CD14-positive monocyte (primary cell): ENCODE measurements at regions not wholly inside any gene's neighbourhood (a gene's known extent, or its start where the extent isn't known, plus 50 kb on each side); places are given as distances from the start of the nearest gene placed in this dataset.

Experiments
- DNase-seq, 3 donors: peaks; one replicate each; pipeline ENCODE4 v3.0.0-alpha.2; 2011 to 2022
- H2AFZ ChIP-seq: 2 replicates; pipeline ENCODE4 v1.6.0; 2012; ENCODE audit warnings: mild to moderate bottlenecking, low read depth, low read length, inconsistent platforms; ENCODE audit not compliant: insufficient read depth, poor library complexity, severe bottlenecking
- H3K27ac ChIP-seq, 2 donors: 1 replicate in 1 of 2; 2 replicates in 1 of 2; pipeline ENCODE4 v1.5.1; 2012 to 2013; ENCODE audit warnings: low read length in 2 of 2, control low read depth in 1 of 2, inconsistent platforms in 1 of 2, low read depth in 1 of 2, mild to moderate bottlenecking in 1 of 2
- H3K27me3 ChIP-seq, 2 donors: one replicate each; pipeline versions ENCODE4 v1.6.0 to v1.6.1; 2011 to 2013; ENCODE audit warnings: low read length in 2 of 2; ENCODE audit not compliant: control insufficient read depth in 2 of 2, insufficient read depth in 2 of 2
- H3K36me3 ChIP-seq, 2 donors: replicated peaks in 1 of 2; 1 replicate in 1 of 2; 2 replicates in 1 of 2; pipeline versions ENCODE4 v1.5.1 to v1.6.1; 2012 to 2013; ENCODE audit warnings: low read length in 2 of 2, control low read depth in 1 of 2, inconsistent platforms in 1 of 2, mild to moderate bottlenecking in 1 of 2; ENCODE audit not compliant: insufficient read depth in 2 of 2, control insufficient read depth in 1 of 2
- H3K4me1 ChIP-seq, 2 donors: 1 replicate in 1 of 2; 2 replicates in 1 of 2; pipeline versions ENCODE4 v1.5.1 to v1.6.1; 2012 to 2013; ENCODE audit warnings: low read length in 2 of 2, control low read depth in 1 of 2, inconsistent platforms in 1 of 2, mild to moderate bottlenecking in 1 of 2, moderate library complexity in 1 of 2; ENCODE audit not compliant: insufficient read depth in 2 of 2, control insufficient read depth in 1 of 2
- H3K4me2 ChIP-seq: replicated peaks from 2 replicates; pipeline ENCODE3; 2012; ENCODE audit warnings: low read length, moderate library complexity, mild to moderate bottlenecking; ENCODE audit not compliant: poor library complexity, severe bottlenecking; ENCODE audit errors: extremely low read depth
- H3K4me3 ChIP-seq, 3 experiments: fragments of 200-600 bp in 1 of 3; sonication (generic) in 1 of 3; replicated peaks in 1 of 3; 1 replicate in 2 of 3; 2 replicates in 1 of 3; pipeline ENCODE4 v1.5.1; 2011 to 2013; ENCODE audit warnings: low read length in 3 of 3, mild to moderate bottlenecking in 3 of 3, control low read depth in 2 of 3, low read depth in 2 of 3, inconsistent platforms in 1 of 3, moderate library complexity in 1 of 3
- H3K79me2 ChIP-seq: 2 replicates; pipeline ENCODE4 v1.6.0; 2012; ENCODE audit warnings: mild to moderate bottlenecking, control low read depth, inconsistent platforms, low read length, moderate library complexity; ENCODE audit not compliant: insufficient read depth
- H3K9ac ChIP-seq: 2 replicates; pipeline ENCODE4 v1.6.0; 2017; ENCODE audit warnings: low read length, mild to moderate bottlenecking; ENCODE audit not compliant: insufficient read depth, poor library complexity, severe bottlenecking
- H3K9me3 ChIP-seq, 2 donors: replicated peaks in 1 of 2; 1 replicate in 1 of 2; 2 replicates in 1 of 2; pipeline versions ENCODE4 v1.5.1 to v1.6.1; 2012 to 2013; ENCODE audit warnings: low read length in 2 of 2, control low read depth in 1 of 2; ENCODE audit not compliant: control insufficient read depth in 1 of 2, insufficient read depth in 1 of 2
- H4K20me1 ChIP-seq: 2 replicates; pipeline ENCODE4 v1.6.0; 2012; ENCODE audit warnings: mild to moderate bottlenecking, low read length, control low read depth, moderate library complexity; ENCODE audit not compliant: insufficient read depth
- H3K27ac Mint-ChIP-seq, 7 donors: one replicate each; pipeline ENCODE4 v1.8.0; 2020; ENCODE audit warnings: mild to moderate bottlenecking in 7 of 7, mixed read lengths in 7 of 7, moderate library complexity in 6 of 7, inconsistent platforms in 2 of 7
- H3K27me3 Mint-ChIP-seq, 3 donors: one replicate each; pipeline ENCODE4 v1.8.0; 2021 to 2022; ENCODE audit warnings: low read depth in 3 of 3, mild to moderate bottlenecking in 3 of 3, mixed read lengths in 3 of 3, moderate library complexity in 3 of 3, inconsistent platforms in 1 of 3
- H3K36me3 Mint-ChIP-seq, 2 donors: one replicate each; pipeline ENCODE4 v1.8.0; 2020; ENCODE audit warnings: mixed read lengths in 2 of 2, inconsistent platforms in 1 of 2, mild to moderate bottlenecking in 1 of 2
- H3K4me1 Mint-ChIP-seq: one replicate; pipeline ENCODE4 v1.8.0; 2020; ENCODE audit warnings: mild to moderate bottlenecking, mixed read lengths
- H3K4me3 Mint-ChIP-seq, 2 donors: one replicate each; pipeline ENCODE4 v1.8.0; 2020; ENCODE audit warnings: mild to moderate bottlenecking in 2 of 2, mixed read lengths in 2 of 2, moderate library complexity in 1 of 2
- H3K9me3 Mint-ChIP-seq, 7 donors: one replicate each; pipeline ENCODE4 v1.8.0; 2020 to 2022; ENCODE audit warnings: mixed read lengths in 7 of 7, mild to moderate bottlenecking in 6 of 7, moderate library complexity in 6 of 7, inconsistent platforms in 2 of 7
- CTCF ChIP-seq: fragments of 200-600 bp; IDR thresholded peaks from one replicate; pipeline ENCODE4 v1.8.0; 2022; ENCODE audit warnings: antibody characterized with exemption, mild to moderate bottlenecking
- WGBS: methylation state at CpG from one replicate; pipeline ENCODE4 v1.1.5; 2013; ENCODE audit warnings: missing lambda C conversion rate; ENCODE audit not compliant: insufficient coverage; 5-methylcytosine and 5-hydroxymethylcytosine counted together
- intact Hi-C, 2 donors: fragments of 100-400 bp; cut with micrococcal nuclease; formaldehyde crosslinking; loops; one replicate each; pipeline versions ENCODE4 v1.15.0 to v1.15.1; 2023

DNA sequence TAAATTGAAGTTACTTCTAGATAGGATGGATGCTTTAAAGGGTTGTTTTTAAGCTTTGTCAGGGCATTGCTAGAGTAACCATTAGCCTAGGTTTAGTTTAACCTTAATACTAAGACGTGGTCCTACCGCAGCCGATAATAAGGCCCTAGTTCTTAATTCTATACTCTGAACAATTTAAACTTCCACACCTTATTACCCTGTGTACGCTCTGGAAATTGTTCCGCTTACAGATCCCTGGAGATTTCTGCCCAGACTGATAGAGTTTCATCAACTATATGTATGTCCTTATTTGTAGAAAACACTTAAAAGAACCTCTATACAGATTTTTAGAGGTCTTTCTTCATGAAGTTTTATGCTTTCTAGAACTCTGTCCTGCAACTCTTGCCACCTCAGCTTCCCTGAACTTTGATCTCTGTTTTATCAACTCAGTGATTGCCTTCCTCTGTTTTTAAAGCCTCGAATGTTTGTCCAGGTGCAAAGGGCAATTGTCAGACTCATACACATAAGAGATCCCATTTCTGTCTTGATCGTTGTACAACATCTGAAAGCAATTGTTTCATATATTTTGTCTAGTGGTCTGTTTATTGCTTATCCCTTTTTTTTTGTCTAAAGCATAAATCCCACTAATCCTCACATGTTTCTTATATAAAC, 71.1 kb upstream of the VCX start:
- H3K27ac Mint-ChIP-seq: no peak overlapping the region
- Histone ChIP-seq H3K4me1 (no peaks in the 10 kb centered on the region), H3K9ac (no peak overlapping the region), H2AFZ (no peak overlapping the region), H4K20me1 (no peaks in the 10 kb centered on the region), H3K9me3 (no peaks in the 10 kb centered on the region), H3K4me2 (no peak overlapping the region), H3K27me3 (no peaks in the 10 kb centered on the region), H3K4me3 (no peak overlapping the region), H3K36me3 (no peaks in the 10 kb centered on the region), H3K79me2 (no peaks in the 10 kb centered on the region), H3K27ac (no peak overlapping the region)
- H3K9me3 Mint-ChIP-seq: peaks cover 0 to 6% (median 3%) of the 10 kb centered on the region in 7 donors
- no peak for TF ChIP-seq CTCF
- no peaks in the 10 kb centered on the region for H3K27me3 Mint-ChIP-seq
- H3K4me3 Mint-ChIP-seq: no peak overlapping the region
- no CpG with 5 or more reads among the region's 7 CpGs for WGBS
- no peaks in the 10 kb centered on the region for H3K4me1 Mint-ChIP-seq
- H3K36me3 Mint-ChIP-seq: no peaks in the 10 kb centered on the region
- no peak for DNase-seq
- intact Hi-C loops: no loop called here

- Mint-ChIP-seq H3K27ac (no peak overlapping the region), H3K4me1 (no peaks in the 10 kb centered on the region), H3K27me3 (no peaks in the 10 kb centered on the region), H3K4me3 (no peak overlapping the region), H3K36me3 (no peaks in the 10 kb centered on the region), H3K9me3 (peaks cover 0 to 5% (median 2%) of the 10 kb centered on the region in 7 donors)
- TF ChIP-seq CTCF: no peak
- no peak for DNase-seq
- Histone ChIP-seq H3K9me3 (no peaks in the 10 kb centered on the region), H3K4me3 (no peak overlapping the region), H3K4me1 (no peaks in the 10 kb centered on the region), H2AFZ (no peak overlapping the region), H3K27ac (no peak overlapping the region), H3K9ac (no peak overlapping the region), H3K36me3 (no peaks in the 10 kb centered on the region), H3K4me2 (no peak overlapping the region), H3K27me3 (no peaks in the 10 kb centered on the region), H3K79me2 (no peaks in the 10 kb centered on the region), H4K20me1 (no peaks in the 10 kb centered on the region)
- no CpG with 5 or more reads among the region's 1 CpG for WGBS
- intact Hi-C loops: no loop called here
Measured at GRCh38 chrX:7759830-7760229, 83.1 kb upstream of the VCX start.
